PC-3 (cell line): ENCODE measurements at regions not wholly inside any gene's neighbourhood (a gene's known extent, or its start where the extent isn't known, plus 50 kb on each side); places are given as distances from the start of the nearest gene placed in this dataset.

Source experiments
- ATAC-seq: fragments of 200-7000 bp; cut with Tn5 transposase; 2 replicates; pipeline ENCODE4 v1.9.1; 2020; ENCODE audit warnings: mild to moderate bottlenecking, moderate library complexity
- BruUV-seq: library from RNA; stranded (reverse); fragments of 400-500 nt; replicated peaks from 2 replicates; lab custom pipeline; 2021; lab: Mats Ljungman, UMichigan
- CTCF ChIA-PET: fragments of 300-600 bp; sonication (Branson Sonifier 250); formaldehyde crosslinking; loops from one replicate; lab custom pipeline; 2022; ENCODE audit warnings: antibody characterized with exemption; lab: Charles Lee
- POLR2A ChIA-PET: fragments of 300-600 bp; sonication (Branson Sonifier 250); formaldehyde crosslinking; loops from one replicate; lab custom pipeline; 2022; ENCODE audit warnings: antibody characterized with exemption; ENCODE audit not compliant: unreplicated experiment; lab: Charles Lee
- DNase-seq: peaks from one replicate; pipeline ENCODE4 v3.0.0-alpha.2; 2015
- H2AFZ ChIP-seq: fragments of 300-600 bp; sonication (generic); 2 replicates; pipeline ENCODE4 v1.6.0; 2016; ENCODE audit warnings: antibody characterized with exemption, low read length
- H3F3A ChIP-seq: fragments of 300-600 bp; sonication (generic); one replicate; pipeline ENCODE4 v1.6.0; 2017; ENCODE audit warnings: antibody characterized with exemption, low read length, control low read depth, mild to moderate bottlenecking; ENCODE audit not compliant: unreplicated experiment
- H3K27ac ChIP-seq: fragments of 300-600 bp; sonication (generic); 2 replicates; pipeline ENCODE4 v1.5.1; 2016; ENCODE audit warnings: mild to moderate bottlenecking, low read length
- H3K27me3 ChIP-seq: fragments of 300-600 bp; sonication (generic); 2 replicates; pipeline ENCODE4 v1.6.1; 2016; ENCODE audit warnings: low read length, mixed read lengths
- H3K36me3 ChIP-seq: fragments of 300-600 bp; sonication (generic); 2 replicates; pipeline ENCODE4 v1.6.1; 2016; ENCODE audit warnings: low read depth, mixed run types, low read length, mixed read lengths
- H3K4me1 ChIP-seq: fragments of 300-600 bp; sonication (generic); 2 replicates; pipeline ENCODE4 v1.5.1; 2016; ENCODE audit warnings: low read length; ENCODE audit not compliant: insufficient read depth
- H3K4me2 ChIP-seq: fragments of 300-600 bp; sonication (generic); 2 replicates; pipeline ENCODE4 v1.6.0; 2016; ENCODE audit warnings: low read length
- H3K4me3 ChIP-seq: fragments of 300-600 bp; sonication (generic); 2 replicates; pipeline ENCODE4 v1.5.1; 2016; ENCODE audit warnings: mild to moderate bottlenecking, low read length, mixed read lengths
- H3K79me2 ChIP-seq: fragments of 300-600 bp; sonication (generic); 2 replicates; pipeline ENCODE4 v1.6.1; 2017; ENCODE audit warnings: low read length, mixed read lengths
- H3K9ac ChIP-seq: fragments of 300-600 bp; sonication (generic); 2 replicates; pipeline ENCODE4 v1.6.0; 2016; ENCODE audit warnings: mild to moderate bottlenecking, low read length
- H3K9me2 ChIP-seq: fragments of 300-600 bp; sonication (generic); replicated peaks from 2 replicates; pipeline ENCODE4 v1.6.1; 2016; ENCODE audit warnings: mixed run types, low read length, mixed read lengths
- H3K9me3 ChIP-seq: fragments of 300-600 bp; sonication (generic); 2 replicates; pipeline ENCODE4 v1.6.1; 2016; ENCODE audit warnings: low read length, mixed read lengths
- H4K20me1 ChIP-seq: fragments of 300-600 bp; sonication (generic); 2 replicates; pipeline ENCODE4 v1.6.1; 2016; ENCODE audit warnings: low read length, mixed read lengths
- EZH2 ChIP-seq: fragments of 300-600 bp; sonication (generic); IDR thresholded peaks from one replicate; pipeline ENCODE4 v1.6.1; 2017; ENCODE audit warnings: antibody characterized with exemption, mild to moderate bottlenecking, low read length; ENCODE audit not compliant: unreplicated experiment
- EZH2phosphoT487 ChIP-seq: fragments of 300-600 bp; sonication (generic); IDR thresholded peaks from 2 replicates; pipeline ENCODE4 v1.6.1; 2018; ENCODE audit warnings: mild to moderate bottlenecking, antibody characterized with exemption, low read length, borderline replicate concordance
- intact Hi-C: fragments of 100-400 bp; cut with micrococcal nuclease; formaldehyde crosslinking; loops from 2 replicates; pipeline ENCODE4 v1.9.0; 2023
- TF ChIP-seq, protein P1 (sequence below): fragments of 300-600 bp; sonication (generic); conservative IDR thresholded peaks from 2 replicates; pipeline ENCODE4 v1.5.1; 2017; ENCODE audit warnings: antibody characterized with exemption, low read depth, mild to moderate bottlenecking, low read length

DNA sequence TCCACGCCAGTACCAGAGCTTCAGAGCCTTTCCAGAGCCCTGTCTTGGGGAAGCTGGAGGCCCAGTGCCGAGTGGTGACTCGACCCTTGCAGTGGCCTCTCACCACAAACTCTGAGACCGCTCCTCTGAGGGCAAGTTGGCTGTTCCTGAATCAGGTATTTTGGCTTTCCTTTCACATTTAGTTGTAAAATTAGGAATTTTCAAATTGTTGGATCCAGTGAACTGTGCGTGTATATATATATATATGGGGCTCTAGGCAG is 128.7 kb upstream of the UNC5B start:
- no peaks in the 10 kb centered on the region for H3K9me2 ChIP-seq
- no peaks in the 10 kb centered on the region for H3K27me3 ChIP-seq
- TF ChIP-seq EZH2 (no peak), EZH2phosphoT487 (no peak)
- TF ChIP-seq, protein P1, sequence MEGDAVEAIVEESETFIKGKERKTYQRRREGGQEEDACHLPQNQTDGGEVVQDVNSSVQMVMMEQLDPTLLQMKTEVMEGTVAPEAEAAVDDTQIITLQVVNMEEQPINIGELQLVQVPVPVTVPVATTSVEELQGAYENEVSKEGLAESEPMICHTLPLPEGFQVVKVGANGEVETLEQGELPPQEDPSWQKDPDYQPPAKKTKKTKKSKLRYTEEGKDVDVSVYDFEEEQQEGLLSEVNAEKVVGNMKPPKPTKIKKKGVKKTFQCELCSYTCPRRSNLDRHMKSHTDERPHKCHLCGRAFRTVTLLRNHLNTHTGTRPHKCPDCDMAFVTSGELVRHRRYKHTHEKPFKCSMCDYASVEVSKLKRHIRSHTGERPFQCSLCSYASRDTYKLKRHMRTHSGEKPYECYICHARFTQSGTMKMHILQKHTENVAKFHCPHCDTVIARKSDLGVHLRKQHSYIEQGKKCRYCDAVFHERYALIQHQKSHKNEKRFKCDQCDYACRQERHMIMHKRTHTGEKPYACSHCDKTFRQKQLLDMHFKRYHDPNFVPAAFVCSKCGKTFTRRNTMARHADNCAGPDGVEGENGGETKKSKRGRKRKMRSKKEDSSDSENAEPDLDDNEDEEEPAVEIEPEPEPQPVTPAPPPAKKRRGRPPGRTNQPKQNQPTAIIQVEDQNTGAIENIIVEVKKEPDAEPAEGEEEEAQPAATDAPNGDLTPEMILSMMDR: no peak
- H3K4me3 ChIP-seq: no peak overlapping the region
- no peak overlapping the region for H3K9ac ChIP-seq
- no TSS peak for BruUV-seq
- no peak overlapping the region for H2AFZ ChIP-seq
- ChIA-PET CTCF (no interaction called here), POLR2A (no interaction called here)
- no peaks in the 10 kb centered on the region for H3K9me3 ChIP-seq
- intact Hi-C loops: no loop called here
- no peaks in the 10 kb centered on the region for H3K36me3 ChIP-seq
- H3K4me2 ChIP-seq: no peak overlapping the region
- no peak overlapping the region for H3K27ac ChIP-seq
- no peaks in the 10 kb centered on the region for H4K20me1 ChIP-seq
- no peaks in the 10 kb centered on the region for H3F3A ChIP-seq
- DNase-seq (no peak), ATAC-seq (no peak)
- H3K79me2 ChIP-seq: no peaks in the 10 kb centered on the region
- no peaks in the 10 kb centered on the region for H3K4me1 ChIP-seq

GRCh38 chr10:71084061-71084817 is 128.1 kb upstream of the UNC5B start:
- H3K4me3 ChIP-seq: no peak overlapping the region
- TF ChIP-seq EZH2phosphoT487 (no peak), EZH2 (no peak)
- TF ChIP-seq, protein P1: no peak
- no peaks in the 10 kb centered on the region for H3K9me3 ChIP-seq
- H4K20me1 ChIP-seq: no peaks in the 10 kb centered on the region
- H3K27me3 ChIP-seq: no peaks in the 10 kb centered on the region
- POLR2A ChIA-PET: no interaction called here
- no peak overlapping the region for H3K27ac ChIP-seq
- H3K9ac ChIP-seq: no peak overlapping the region
- DNase-seq: no peak
- CTCF ChIA-PET: no interaction called here
- H3K79me2 ChIP-seq: no peaks in the 10 kb centered on the region
- no peaks in the 10 kb centered on the region for H3K9me2 ChIP-seq
- no peak overlapping the region for H3K4me2 ChIP-seq
- no peak for ATAC-seq
- intact Hi-C loops: no loop called here
- no peaks in the 10 kb centered on the region for H3K4me1 ChIP-seq
- no TSS peak for BruUV-seq
- H3F3A ChIP-seq: no peaks in the 10 kb centered on the region
- H2AFZ ChIP-seq: no peak overlapping the region
- H3K36me3 ChIP-seq: no peaks in the 10 kb centered on the region

DNA sequence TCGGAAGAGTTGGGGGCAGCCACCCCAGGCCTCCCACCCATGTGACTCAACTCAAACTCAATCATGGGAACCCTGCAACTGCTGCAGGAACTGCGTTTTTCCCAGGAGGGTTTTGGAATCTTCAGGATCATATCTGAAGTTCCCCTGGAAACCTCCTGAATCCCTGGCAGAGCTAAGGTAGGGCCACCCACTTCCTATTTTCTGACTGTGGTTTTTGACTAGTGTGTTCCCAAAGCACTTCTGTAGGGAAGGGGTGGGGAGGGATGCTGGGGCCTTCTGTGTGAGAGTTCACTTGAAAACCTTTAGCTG is 127.6 kb upstream of the UNC5B start:
- no peak for ATAC-seq
- POLR2A ChIA-PET: no interaction called here

More for the DNA sequence above, 127.6 kb upstream of the UNC5B start:
- Histone ChIP-seq H3K9me2 (no peaks in the 10 kb centered on the region), H4K20me1 (no peaks in the 10 kb centered on the region), H3K4me1 (no peaks in the 10 kb centered on the region), H2AFZ (no peak overlapping the region), H3K9ac (no peak overlapping the region), H3K4me3 (no peak overlapping the region), H3K36me3 (no peaks in the 10 kb centered on the region), H3K9me3 (no peaks in the 10 kb centered on the region), H3K79me2 (no peaks in the 10 kb centered on the region), H3K27me3 (no peaks in the 10 kb centered on the region), H3K27ac (no peak overlapping the region), H3F3A (no peaks in the 10 kb centered on the region), H3K4me2 (no peak overlapping the region)
- TF ChIP-seq EZH2 (no peak), EZH2phosphoT487 (no peak)
- TF ChIP-seq, protein P1: no peak
- no peak for DNase-seq
- BruUV-seq: no TSS peak
- intact Hi-C loops: no loop called here
- CTCF ChIA-PET: no interaction called here
